Thyroid gland (tissue), 4 donors: ENCODE measurements at regions not wholly inside any gene's neighbourhood (a gene's known extent, or its start where the extent isn't known, plus 50 kb on each side); places are given as distances from the start of the nearest gene placed in this dataset.

Experiments
- CTCF ChIP-seq, 6 experiments: fragments of 200-600 bp in 3 of 6; fragments of 450-650 bp in 3 of 6; sonication (generic) in 3 of 6; IDR thresholded peaks; one replicate each; pipeline ENCODE4 v1.5.1; 2016 to 2019; ENCODE audit warnings: antibody characterized with exemption in 6 of 6, mild to moderate bottlenecking in 2 of 6, inconsistent platforms in 1 of 6, moderate library complexity in 1 of 6
- POLR2A ChIP-seq, 2 donors: fragments of 450-650 bp; IDR thresholded peaks; one replicate each; pipeline ENCODE4 v1.6.1; 2017; ENCODE audit warnings: antibody characterized with exemption in 2 of 2, mild to moderate bottlenecking in 2 of 2, moderate library complexity in 1 of 2

GRCh38 chr7:31418928-31419327 is 78.4 kb upstream of the NEUROD6 start:
- TF ChIP-seq CTCF (IDR thresholded peaks at IDR 0.05) (no peak), POLR2A (IDR thresholded peaks at IDR 0.05) (no peak)
